Skin of body (tissue), 1 donor: ENCODE measurements at regions not wholly inside any gene's neighbourhood (a gene's known extent, or its start where the extent isn't known, plus 50 kb on each side); places are given as distances from the start of the nearest gene placed in this dataset.
A peak's percentile ranks its signal among the peaks of the same experiment; 100 is the strongest.

Experiments used
- DNase-seq: peaks from one replicate; lab custom pipeline; 2025; lab: John Stamatoyannopoulos, UW

- no peak for DNase-seq
Measured at GRCh38 chr2:215695861-215696260, 260.0 kb upstream of the FN1 start.

GRCh38 chr2:215693999-215694580, 258.2 kb upstream of the FN1 start:
- no peak for DNase-seq

DNA sequence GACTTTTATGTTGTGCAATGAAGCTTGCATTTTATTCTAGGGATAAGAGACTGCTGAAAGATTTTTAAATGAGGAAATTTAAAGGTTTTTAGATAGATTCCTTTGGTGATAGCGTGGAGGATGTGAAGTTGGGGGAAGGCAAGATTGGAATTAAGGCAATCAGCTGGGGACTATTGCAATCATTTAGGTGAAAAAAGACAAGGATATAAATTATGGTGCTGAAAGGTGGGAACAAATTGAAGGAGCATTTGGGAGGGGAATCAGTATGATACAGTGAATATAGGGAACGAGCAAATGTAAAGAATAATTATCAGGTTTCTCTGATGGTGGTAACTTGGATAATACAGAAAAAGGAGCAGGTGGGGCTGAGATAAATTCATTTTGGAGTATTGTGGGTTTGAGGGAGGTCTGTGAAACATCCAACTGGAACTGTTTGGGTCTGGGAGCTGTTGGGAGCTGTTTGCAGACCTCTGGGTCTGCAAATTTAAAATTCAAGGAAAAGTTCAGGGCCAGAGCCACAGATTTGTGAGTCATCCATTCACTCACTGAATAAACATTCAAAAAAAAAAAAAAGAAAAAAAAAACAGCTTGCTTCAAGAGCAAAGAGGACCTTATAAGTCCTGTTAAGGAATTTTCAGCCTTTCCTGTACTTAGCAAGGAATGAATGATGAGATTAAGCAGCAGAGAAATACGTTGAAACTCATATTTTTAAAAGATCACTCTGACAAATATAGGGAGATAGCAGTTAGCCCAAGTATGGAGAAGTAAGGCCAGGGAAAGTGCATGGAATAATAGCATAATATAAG, 257.5 kb upstream of the FN1 start:
- DNase-seq = no peak

DNA sequence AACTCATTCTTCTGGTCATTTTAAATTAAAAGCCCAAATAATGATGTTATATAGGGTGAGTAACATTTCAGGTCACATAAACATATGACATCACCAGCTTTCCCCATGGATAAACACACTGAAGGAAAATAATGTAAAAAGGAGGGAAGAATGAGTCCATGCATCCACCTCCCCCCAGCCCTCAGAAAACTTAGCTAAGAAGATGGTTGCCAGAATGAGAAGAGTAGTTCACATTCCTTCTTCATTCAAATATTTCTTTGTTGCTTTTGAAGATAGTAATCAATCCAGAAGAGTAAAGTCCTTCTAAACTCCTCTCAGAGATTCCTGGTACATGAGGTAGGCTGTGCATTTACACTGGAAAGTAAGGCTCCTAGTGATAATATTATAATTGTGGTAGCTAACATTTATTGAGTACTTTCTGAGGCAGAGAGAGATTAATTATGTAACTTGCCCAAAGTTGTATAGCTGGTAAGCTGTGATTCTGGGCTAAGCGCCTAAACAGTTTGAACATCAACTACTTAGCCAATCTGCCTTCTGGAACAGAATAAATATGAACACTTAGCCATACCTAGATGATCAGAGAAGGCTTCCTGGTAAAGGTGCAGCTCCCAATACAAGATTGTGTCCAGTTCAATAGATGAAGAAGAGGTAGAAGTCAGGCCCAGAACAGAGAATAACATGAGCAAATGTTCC, 256.7 kb upstream of the FN1 start:
- no peak for DNase-seq

DNA sequence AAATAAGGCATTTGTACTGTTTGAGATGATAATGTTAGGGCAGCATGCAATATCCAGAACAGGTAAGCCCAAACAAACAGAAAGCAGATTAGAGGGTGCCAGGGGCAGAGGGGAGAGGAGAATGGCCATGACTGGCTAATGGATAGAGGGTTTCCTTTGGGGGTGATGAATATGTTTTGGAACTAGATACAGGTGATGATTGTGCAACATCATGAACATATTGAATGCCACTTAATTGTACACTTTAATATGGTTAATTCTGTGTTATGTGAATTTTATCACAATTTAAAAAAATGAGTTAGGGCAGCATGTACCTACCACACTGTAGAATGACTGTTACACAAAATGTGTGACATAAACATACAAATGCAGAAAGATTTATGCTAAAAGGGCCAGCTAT, 255.5 kb upstream of the FN1 start:
- no peak for DNase-seq

DNA sequence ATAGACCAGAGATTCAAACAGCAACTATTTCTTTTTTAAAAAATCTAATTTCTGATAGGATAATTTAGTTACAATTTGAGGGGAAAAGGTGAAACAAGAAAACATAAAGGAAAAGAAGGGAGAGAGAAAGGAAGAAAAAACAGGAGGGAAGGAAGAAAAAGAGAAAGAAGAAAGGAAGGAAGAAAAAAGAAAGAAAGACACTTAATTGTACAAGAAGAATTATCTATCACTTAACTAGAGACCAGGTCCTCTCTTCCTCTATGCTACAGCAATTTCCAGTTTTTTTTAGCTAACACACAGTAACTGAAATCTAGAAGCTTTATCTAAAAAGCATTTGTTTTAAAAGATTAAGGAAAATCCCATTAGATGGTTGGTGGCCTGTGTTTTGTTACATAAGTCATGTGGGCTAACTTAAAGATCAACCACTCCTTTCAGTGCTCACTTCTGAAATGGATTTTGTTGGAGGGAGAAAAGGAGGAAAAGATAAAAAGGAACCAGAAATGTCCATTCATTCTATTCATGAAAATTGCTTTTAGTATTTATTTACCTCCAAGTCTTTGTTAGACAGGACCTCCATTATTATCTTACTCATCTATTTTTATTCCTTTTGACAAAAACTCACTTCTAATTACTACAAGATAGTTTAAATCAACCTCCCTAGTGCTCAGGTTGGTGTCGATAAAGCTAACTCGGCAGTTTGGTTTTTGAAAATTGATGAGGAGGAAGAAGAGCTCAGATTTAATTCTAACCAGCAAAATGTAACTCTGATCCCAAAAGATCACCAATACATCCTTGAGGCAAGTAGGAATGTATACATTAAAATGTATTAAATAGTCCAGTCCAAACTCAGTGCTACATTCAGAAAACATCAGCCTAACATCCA, 251.5 kb upstream of the FN1 start:
- no peak for DNase-seq

- DNase-seq = peak; percentile 72
Measured at GRCh38 chr2:215685238-215685990, 249.5 kb upstream of the FN1 start.

DNA sequence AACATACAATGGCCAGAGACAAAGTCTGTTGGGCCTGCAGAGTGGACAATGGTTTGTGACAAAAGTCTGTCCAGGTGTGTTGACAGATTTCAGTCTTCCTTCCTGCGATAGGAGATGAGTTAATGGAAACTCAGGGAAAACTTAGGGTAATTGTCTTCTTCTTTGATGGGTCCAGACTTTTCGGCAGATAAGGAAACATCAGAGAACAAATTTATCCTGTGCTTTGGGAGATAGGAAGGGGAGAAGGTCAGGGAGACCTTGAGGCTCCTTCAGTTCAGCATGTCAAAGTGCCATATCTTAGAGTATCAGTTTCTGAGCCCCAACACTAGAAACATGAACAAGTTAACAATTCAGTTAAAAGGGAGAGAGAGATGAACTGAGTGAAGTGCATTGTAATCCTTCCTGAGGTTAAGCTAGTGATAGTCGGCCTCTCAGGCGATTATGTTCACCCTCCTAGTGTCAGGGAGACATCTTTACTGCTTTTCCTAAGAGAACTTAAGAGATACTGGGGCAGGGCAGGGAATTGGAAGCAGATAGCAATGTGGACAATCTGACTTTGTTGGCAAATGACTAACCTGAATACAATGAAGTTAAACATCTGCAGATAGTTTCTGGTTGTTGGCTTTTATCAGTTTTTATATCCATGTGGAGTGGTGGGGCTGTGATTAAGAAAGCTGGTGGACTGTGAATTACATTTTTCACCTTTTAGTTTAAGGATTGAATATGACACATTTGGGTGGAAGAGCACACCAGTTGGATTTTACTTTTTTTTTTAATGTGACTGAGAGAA, 248.8 kb upstream of the FN1 start:
- DNase-seq = no peak

- DNase-seq = no peak
Measured at GRCh38 chr2:215683295-215683694, 247.4 kb upstream of the FN1 start.

GRCh38 chr2:215681799-215682596, 246.1 kb upstream of the FN1 start:
- DNase-seq = no peak

GRCh38 chr2:215680605-215681598, 245.0 kb upstream of the FN1 start:
- DNase-seq = no peak

GRCh38 chr2:215678094-215678493, 242.2 kb upstream of the FN1 start:
- DNase-seq = no peak

DNA sequence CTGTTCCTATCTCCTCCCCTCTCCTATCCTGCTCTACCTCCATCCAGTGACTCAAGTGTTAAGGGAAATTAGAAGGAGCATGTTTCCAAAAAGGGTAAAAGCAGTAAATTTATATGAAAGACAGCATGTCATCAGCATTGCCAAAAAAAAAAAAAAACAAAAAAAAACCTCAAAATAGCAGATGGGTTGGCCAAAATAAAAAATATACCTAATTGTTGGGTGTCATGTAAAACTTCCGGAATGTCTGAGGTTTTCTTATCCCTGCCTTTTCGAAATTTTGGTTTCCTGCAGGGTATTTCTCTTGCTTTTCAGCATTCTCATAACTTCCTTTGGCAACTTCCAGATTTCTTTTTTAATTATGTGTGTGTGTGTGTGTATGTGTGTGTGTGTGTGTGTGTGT, 241.6 kb upstream of the FN1 start:
- no peak for DNase-seq

GRCh38 chr2:215672406-215672805, 236.5 kb upstream of the FN1 start:
- no peak for DNase-seq

- no peak for DNase-seq
Measured at GRCh38 chr2:215671691-215672090, 235.8 kb upstream of the FN1 start.

GRCh38 chr2:215671244-215671643, 235.4 kb upstream of the FN1 start:
- DNase-seq = no peak

DNA sequence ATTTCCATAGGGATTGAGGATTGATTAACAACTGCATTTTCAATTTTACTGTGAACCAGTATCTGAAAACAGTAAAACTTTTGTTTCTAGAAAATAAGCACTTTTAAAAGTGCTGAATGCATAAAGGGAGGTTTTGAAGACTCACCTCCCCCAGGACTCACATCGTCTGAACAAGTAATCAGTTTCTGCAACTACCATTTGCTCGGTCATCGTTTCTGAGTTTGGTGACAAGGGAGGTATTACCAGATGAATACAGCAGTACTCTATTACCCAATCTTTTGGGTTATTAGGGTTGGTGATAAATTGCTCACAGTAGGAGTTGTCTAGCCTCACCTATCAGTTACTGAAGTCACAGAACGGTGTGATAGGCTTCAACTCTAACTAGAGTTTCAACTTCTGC, 234.5 kb upstream of the FN1 start:
- DNase-seq = no peak

DNA sequence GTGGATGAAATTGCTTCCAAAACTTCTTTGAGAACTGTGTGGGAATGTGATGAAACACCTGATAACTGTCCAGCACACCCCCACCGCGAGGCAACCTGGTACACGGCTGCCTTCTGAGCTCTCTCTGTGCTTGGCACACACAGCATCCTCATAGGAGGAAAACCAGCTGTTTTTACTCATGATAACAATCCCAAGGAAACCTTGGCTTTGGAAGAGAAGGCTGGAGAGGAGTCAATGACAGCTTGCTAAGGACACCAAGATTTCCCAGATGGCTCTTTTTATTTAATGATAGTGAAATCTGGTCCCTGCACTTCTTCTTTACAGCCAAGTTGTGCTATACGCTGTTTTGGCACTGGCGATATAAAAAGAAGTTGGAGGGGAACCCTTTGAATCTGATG, 232.5 kb upstream of the FN1 start:
- no peak for DNase-seq
